HG03064 (cell line): ENCODE measurements at regions not wholly inside any gene's neighbourhood (a gene's known extent, or its start where the extent isn't known, plus 50 kb on each side); places are given as distances from the start of the nearest gene placed in this dataset.

ENCODE experiments used
- ATAC-seq: cut with Tn5 transposase; IDR thresholded peaks from one replicate; pipeline ENCODE4 v1.9.1; 2021; ENCODE audit warnings: low read depth; ENCODE audit not compliant: unreplicated experiment

GRCh38 chr6:40313582-40313981, 273.6 kb downstream of the LRFN2 start:
- no peak for ATAC-seq

- no peak for ATAC-seq
Observed at GRCh38 chr6:40312213-40313015, 274.8 kb downstream of the LRFN2 start.

DNA sequence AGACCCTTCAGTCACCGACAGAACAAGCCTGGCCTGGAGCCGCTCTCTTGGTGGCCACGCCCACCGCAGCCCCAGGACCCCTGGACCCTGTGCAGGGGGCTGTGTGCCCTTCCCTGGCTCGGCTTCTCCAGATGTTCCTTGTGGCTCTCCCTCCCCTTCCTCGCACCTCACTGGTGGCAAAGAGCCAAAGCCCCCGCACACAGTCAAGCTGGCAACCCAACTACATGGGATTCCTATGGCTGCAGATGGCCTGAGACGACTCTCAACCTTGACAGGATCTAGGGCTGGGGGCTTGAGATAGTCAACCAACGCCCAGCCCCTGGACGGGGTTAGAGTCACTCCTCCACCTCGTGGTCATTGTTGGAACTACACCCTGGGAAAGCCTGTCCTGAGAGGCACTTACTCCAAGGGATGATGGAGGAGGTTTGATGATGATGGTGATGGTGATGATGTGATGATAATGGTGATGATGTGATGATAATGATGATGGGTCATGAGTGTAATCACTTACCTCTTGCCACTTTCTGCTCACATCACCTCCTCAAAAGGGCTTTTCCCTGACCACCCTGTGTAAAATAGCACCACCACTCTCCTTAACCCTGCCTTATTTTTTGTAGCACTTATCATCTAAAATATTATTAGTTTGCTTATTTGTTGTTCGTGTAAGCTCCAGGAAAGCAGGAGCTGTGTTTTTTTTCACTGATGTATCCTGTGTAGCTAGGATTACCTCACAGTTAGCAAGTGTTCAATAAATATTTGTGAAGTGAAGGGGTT, 278.4 kb downstream of the LRFN2 start:
- no peak for ATAC-seq

- no peak for ATAC-seq
Observed at GRCh38 chr6:40307712-40308111, 279.5 kb downstream of the LRFN2 start.

DNA sequence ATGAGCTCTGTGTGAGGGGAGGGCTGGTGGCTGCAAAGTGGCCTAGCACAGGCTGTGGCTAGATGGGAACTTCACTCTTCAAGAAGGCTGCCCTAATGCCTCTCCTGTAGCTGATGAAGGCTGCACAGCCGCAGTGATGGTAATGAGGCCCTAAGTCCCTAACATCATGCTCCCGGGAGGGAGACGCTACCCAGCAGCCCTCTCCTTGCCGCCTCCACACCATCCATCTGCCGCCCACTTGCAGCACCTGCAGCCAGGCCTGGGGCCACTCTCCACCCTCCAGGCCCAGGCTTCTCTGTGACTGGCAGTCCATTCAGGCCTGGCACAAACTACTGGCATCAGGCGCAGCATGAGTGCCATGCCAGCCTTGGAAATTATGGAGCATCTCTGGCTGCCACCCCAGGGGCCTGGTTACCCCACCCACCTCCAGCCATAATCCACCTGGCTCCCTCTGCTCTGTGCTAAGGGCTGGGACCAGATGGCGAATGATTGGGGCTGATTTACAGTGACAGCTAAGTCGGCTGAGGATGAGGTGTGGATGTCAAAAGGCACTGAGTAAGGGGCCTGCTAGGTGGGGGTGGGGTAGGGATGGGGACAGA, 284.2 kb downstream of the LRFN2 start:
- no peak for ATAC-seq

GRCh38 chr6:40299681-40300080, 287.5 kb downstream of the LRFN2 start:
- no peak for ATAC-seq

- ATAC-seq, result no peak
Observed at GRCh38 chr6:40298207-40298606, 289.0 kb downstream of the LRFN2 start.

DNA sequence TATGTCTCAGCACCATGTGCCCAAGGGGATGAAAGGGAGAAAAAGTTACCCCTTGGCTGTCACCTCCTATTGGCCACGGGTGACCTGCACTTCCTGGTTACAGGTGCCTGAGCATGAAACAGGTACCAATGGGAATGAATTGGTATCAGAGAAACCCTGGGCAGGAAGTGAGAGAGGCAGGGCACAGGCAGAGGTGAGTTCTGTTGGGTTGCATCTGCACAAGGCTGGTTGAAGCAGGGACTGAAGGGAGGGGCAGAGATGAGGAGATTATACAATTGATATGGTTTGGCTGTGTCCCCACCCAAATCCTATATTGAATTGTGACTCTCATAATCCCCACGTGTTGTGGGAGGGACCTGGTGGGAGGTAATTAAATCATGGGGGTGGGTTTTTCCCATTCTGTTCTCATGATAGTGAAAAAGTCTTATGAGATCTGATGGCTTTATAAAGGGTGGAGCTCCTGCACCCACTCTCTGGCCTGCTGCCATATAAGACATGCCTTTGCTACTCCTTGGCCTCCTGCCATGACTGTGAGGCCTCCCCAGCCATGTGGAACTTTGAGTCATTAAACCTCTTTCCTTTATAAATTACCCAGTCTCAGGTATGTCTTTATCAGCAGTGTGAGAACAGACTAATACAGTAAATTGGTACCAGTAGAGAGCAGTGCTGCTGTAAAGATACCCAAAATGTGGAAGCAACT, 291.8 kb downstream of the LRFN2 start:
- no peak for ATAC-seq

- no peak for ATAC-seq
Observed at GRCh38 chr6:40293460-40294185, 293.5 kb downstream of the LRFN2 start.

- ATAC-seq, result no peak
Observed at GRCh38 chr6:40293060-40293459, 294.1 kb downstream of the LRFN2 start.

GRCh38 chr6:40290816-40291215, 296.3 kb downstream of the LRFN2 start:
- ATAC-seq, result no peak

DNA sequence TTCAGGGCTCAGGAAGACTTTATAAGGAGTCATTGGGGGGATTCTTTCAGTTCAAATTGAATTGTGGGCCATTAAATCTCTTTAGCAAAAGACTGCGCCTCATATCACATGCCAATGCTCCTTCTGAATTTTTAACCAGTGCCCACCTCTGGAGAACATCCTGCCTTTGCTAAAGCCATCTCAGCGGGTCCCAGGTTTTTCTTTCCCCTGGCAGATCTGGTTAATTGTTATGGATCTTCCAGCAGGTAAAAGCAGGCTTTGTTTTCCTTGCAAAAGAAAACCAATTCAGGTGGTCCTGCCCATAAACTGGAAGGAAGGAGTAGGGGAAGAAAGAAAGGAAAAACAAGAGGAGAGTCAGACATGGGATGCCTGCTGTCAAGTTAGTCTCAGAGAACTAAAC, 298.2 kb downstream of the LRFN2 start:
- no peak for ATAC-seq

- no peak for ATAC-seq
Observed at GRCh38 chr6:40287296-40287850, 299.8 kb downstream of the LRFN2 start.

- ATAC-seq, result no peak
Observed at GRCh38 chr6:40286721-40287120, 300.4 kb downstream of the LRFN2 start.

DNA sequence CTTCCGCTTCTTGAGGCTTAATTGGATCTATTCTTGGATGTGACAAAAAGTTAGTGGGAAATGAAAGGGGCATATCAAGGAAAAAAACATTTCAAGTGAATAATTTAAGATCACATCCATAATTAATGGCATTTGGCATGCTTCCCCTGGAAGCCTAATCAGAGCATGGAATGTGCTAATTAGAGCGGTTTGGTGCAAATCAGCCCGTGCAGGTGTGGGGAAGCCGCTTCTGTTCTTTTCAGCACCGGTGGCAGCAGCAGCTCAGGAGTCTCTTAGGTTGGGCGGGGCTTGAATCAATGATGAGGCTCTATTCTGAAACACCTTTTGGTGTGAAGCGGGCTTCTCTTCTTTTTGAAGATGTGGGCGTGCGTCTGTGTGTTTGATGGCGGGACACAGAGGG, 301.2 kb downstream of the LRFN2 start:
- no peak for ATAC-seq

- no peak for ATAC-seq
Observed at GRCh38 chr6:40285535-40285934, 301.6 kb downstream of the LRFN2 start.

DNA sequence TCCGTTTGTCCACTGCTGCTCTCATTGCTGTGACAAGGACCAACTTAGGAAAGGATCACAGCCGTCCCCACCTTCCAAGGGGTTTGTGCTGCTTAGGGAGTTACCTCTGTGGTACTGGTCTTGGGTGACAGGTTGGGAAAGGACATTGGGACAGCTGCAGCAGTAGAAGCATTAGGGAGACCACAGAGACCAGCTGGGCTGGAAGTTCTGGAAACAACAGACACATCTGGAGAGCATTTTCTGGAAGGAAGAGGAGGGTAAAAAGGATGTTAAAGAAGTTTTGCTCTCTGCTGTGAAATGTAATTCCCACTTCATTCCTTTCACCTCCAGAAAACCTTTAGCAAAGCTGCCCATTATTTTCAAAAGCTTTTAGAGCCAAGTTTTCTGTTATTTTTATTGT, 304.2 kb downstream of the LRFN2 start:
- no peak for ATAC-seq

DNA sequence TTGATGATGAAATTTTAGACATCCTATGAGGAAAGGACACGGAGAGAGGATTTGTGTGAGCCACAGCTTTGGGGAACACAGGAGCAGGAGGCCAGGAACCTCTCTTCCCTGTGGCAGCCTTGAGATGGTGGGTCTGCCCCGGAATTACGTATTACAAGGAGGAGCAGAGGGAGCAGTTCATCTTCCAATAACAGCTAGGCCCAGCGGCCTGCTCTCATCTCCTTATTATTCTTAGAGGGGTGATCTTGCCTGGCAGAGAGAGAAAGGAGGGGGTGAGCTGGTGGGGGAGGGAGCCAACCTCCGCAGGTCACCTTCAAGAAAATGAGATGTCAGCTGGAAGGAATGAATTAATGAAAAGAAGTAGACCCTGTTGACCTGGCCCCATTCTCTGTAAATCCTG, 305.8 kb downstream of the LRFN2 start:
- no peak for ATAC-seq

- ATAC-seq, result no peak
Observed at GRCh38 chr6:40280231-40280630, 306.9 kb downstream of the LRFN2 start.

GRCh38 chr6:40276141-40276540, 311.0 kb downstream of the LRFN2 start:
- ATAC-seq, result no peak
